GM21737 (cell line): ENCODE measurements at regions not wholly inside any gene's neighbourhood (a gene's known extent, or its start where the extent isn't known, plus 50 kb on each side); places are given as distances from the start of the nearest gene placed in this dataset.
"Not testable (repeated sequence)": the region's sequence is repeated elsewhere in the genome, so short reads cannot be mapped to it uniquely, and the experiment has no call there.

ENCODE experiments used
- ATAC-seq: cut with Tn5 transposase; IDR thresholded peaks from one replicate; pipeline ENCODE4 v1.9.1; 2021; ENCODE audit warnings: mild to moderate bottlenecking, moderate library complexity; ENCODE audit not compliant: unreplicated experiment

DNA sequence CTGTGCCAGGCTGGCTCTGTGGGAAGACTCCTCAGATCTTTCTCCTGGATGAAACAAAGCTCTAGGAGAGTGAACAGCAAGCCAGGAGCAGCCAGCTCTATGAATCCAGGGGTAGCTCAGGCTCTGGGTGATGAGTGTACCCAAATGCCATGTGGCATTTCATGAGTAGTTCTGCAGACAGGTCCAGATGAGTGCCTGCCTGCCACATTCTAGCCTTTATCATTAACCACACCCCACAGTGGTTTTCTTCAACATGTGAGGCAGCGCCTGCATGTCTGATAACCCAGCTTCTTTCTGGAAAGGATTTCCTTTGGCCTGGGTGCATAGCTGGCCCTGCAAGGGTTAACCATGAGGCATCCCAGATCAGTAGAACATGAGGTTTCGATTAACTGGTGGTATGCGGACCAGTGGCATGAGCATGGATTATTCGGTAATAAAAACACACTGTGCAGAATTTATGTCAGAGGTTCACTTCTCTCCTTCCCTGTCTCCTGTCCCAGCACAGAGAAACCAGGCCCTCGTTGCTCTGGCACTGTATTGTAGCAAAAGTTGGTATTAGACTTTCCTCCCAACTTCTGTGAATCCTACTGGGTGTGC is 381.9 kb upstream of the ZNF462 start:
- no peak for ATAC-seq

DNA sequence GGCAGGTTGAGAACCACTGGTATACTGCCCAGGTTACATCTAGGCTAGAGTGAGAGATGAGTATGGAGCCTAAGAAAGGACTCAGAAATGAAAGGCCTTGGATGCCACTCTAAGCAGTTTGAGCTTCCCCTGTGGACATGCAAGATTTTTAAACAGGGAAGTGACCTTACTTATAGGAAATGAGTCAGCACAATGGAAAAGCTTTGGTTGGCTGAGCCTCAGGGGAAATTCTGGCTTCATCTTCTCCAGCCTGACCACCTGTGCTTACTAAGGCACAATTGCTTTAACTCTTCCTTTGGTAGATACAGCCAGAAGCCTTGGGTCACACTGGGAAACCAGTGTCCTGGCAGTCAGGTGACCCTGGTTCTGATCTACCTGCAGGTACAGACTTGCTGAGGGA is 380.2 kb upstream of the ZNF462 start:
- no peak for ATAC-seq

DNA sequence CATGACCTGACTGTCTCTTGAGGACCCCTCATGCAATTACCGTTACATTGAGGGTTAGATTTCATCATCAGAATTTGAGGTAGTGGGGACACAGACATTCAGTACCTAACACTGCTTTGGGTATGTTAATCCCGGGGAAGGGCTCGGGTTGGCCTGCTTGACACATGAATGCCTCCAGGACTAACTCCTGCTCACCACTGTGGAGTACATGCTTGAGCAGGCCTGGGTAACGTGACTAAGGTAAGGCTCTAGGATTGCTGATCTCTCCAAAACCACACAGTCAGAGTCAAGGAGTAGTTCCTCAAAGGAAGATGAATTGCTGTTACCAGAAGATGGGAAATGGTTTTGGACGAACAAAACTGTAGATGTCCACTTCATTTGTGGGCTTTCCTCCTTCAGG is 376.3 kb upstream of the ZNF462 start:
- ATAC-seq, result no peak

DNA sequence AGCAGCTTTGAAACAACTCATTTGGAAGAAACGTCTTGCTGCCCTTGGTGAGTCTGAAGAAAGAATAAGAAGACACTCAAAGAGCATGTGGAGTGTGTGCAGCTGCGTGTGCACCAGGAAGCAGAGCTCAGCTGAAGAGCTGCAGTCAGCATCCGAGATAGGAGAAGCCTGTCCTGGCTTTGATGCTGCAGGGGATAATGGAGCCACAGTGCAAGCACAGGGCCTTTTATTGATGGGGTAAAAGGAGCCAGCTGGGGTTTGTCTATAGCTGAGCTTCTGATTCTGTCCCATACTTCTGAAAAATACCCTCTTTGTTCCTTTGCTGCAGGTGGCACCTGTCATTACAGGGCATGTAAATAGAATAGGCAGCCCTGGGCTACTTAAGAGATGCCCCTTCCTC is 375.7 kb upstream of the ZNF462 start:
- no peak for ATAC-seq

DNA sequence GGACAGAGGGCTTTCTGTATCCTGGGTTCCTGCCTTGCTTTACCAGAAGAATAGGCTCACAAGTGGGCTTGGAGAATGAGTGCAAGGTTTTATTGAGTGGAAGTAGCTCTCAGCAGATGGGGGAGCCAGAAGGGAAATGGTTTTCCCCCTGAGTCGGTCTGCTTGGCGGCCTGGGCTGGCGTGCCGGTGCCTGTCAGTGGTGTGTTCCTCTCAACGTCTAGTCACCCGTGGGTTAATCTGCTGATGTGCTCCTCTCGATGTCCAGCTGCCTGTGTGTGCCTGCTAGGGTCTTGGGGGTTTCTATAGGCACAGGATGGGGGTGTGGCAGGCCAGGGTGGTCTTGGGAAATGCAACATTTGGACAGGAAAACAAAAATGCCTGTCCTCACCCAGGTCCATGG is 370.8 kb upstream of the ZNF462 start:
- not testable (repeated sequence) for ATAC-seq

DNA sequence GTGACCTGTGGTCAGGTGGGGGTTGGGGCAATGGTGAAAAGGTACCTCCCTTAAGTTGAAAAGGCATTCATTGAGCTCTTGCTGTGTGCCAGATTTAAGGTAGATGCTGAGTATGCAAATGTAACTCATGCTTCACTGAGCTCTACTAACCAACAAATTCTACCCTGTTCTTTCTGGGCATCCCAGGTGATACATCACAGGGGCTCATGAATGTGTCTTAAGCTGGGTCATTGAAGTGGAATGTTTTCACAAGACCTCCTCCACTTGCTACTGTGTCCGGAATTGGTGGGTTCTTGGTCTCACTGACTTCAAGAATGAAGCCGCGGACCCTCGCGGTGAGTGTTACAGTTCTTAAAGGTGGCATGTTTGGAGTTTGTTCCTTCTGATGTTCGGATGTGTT is 362.8 kb upstream of the ZNF462 start:
- ATAC-seq, result no peak

DNA sequence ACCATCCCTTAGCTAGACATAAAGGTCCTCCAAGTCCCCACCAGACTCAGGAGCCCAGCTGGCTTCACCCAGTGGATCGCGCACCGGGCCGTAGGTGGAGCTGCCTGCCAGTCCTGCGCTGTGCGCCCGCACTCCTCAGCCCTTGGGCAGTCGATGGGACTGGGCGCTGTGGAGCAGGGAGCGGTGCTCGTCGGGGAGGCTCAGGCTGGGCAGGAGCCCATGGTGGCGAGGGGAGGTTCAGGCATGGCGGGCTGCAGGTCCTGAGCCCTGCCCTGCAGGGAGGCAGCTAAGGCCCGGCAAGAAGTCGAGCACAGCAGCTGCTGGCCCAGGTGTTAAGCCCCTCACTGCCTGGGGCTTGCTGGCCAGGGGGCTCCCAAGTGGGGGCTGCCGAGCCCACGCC is 361.8 kb upstream of the ZNF462 start:
- ATAC-seq, result not testable (repeated sequence)

DNA sequence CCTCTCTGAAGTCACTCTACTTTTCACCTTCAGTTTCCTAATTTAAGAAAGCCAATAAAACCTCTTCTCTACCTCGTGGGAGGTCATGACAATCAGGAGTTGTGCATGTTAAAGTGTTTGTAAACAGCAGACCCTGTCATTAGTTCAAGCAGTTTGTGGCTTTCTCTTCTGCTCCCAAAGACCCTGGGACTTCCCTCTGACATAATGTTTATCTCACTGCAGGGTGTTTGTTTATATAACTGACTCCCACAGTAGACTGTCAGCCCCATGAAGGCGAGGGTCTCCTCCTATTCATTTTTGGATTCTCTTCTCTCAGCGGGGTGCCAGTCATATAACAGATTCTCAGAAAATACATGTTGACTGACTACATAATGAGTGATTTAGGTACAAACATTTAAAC is 360.0 kb upstream of the ZNF462 start:
- ATAC-seq, result no peak

DNA sequence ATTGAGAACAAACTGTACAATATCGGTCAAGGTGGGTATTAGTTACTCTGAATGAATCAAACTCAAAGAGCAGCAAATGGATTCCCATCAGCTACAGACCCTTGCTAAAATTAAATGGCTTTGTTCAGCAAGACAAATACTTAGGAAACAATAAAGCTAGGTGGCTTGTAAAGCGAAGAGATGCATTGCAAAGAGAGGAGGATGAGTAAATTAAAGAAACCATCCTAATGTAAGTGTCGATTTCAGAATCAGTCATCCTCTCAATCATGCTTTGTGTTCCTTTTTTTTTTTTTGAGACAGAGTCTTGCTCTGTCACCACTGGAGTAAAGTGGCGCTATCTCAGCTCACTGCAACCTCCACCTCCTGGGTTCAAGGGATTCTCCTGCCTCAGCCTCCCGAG is 359.2 kb upstream of the ZNF462 start:
- ATAC-seq, result no peak

DNA sequence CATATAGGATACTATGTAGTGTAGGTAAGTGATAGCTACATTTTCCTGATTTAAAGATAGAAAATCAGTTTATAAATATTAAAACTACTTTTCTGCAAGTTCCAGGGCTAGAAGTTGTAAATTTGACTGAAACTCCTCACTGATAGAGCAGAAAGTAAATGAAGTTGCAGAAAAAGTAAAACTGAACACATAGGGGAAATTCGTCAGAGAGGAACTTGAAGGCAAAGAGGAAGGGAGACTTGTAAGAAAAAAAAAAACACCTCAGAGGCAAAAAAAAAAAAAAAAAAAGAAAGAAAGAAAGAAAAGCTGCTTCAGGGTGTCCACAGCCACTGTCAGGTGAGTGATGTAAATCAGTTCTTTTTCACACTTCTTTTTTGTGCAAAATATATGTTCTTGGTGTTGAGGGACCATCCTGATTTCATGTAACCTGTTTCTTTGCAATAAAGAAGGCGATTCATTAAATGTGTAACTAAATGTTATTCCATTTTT is 336.2 kb upstream of the ZNF462 start:
- ATAC-seq, result no peak

DNA sequence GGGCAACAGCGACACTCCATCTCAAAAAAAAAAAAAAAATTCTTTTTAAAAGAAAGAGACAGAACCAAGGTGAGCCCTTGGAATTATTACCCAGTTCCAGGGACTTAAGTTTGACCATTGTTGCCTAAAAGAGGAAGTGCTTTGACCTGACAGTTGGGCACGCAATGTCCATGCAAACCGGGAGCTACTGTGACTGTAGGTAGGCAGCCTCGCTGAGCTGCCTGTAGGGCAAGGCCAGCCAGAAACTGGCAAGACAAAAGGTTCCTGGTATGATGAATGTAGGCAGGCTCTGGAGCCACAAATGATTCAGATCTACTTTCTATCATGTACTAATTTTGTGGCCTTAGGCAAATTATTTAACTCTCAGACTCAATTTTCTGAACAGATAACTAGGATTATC is 334.8 kb upstream of the ZNF462 start:
- no peak for ATAC-seq

DNA sequence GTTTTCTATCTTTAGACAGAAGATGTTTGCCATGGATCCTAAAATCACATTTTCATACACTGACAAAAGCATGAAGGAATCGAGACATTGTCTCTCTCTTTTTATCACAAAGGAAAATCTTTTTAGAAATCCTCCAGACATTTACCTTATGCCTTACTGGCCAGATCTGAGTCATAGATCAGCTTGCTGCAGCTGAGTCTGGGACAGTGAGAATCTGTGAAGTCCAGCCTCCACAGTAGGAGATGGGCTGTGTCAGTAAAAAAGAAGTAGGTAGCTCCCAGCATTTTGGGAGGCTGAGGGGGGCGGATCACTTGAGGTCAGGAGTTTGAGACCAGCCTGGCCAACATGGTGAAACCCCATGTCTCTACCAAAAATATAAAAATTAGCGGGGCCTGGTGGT is 333.4 kb upstream of the ZNF462 start:
- ATAC-seq, result no peak

DNA sequence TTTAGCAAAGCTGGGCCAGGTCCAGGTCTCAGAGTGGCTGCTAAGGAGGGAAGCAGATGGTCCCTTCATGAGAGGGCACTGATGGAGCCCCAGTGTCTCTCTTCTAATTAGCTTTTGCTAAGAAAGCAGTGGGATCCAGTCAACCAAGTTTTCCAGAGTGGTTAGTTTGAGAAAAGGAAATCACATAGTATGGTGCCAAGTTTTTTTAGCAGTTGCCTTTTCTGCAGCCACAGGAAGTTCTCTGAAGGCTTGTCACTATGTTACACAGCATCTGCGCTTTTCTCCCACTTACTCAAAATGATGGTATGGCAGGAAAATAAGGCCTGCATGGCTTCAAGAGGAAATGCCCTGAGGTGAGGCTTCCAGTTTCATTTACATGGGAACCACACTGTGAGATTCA is 331.5 kb upstream of the ZNF462 start:
- no peak for ATAC-seq

DNA sequence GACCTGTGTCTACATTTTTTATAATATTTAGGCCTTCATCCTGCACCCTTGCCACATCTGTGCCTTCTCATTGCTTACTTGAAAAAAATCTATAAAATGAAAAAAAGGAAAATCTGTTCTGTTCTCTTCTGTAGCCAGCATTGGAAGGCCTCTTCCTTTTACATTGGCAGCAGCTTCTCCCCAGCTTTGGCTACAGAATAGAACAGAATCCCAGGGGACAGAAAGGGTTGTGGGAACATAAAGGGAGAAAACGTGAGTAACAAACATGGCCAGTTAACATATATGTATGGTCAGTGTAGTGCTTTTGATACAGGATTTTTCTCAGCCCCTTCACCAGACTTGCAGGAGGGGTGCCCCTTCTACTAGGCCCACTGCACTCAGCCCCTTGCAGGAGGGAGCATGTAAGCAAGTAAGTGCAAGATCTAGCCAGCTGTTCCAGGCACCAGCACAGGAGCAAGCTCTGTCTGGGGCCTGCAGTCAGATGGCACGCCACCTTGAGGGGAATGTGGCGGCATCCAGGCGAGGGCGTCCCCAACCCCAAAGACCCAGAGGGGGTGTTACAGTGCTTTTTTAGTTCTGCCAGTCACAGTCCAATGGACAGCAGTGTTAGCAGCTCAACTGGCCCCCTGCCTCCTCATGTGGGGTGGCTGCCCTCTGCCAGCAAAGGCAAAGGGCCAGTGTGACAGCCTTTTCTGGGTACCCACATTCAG is 330.5 kb upstream of the ZNF462 start:
- ATAC-seq, result no peak

DNA sequence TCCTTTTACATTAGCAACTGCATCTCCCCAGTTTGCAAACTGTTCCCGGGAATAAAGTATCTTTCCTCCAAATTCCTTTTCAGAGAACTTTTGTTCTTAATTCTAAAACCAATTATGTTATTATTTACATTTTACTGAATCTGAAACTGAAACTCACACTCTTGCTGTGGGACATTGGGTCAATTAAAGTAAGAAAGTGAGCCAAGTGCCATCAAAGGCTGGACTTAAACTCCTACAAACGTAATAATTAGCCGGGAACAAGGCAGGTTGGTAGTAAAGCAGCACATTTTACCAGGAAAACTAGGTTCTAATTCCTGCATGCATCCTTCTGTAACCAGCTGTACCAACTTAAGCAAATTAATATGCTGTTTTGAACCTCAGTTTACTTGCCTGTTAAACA is 328.2 kb upstream of the ZNF462 start:
- ATAC-seq, result no peak

DNA sequence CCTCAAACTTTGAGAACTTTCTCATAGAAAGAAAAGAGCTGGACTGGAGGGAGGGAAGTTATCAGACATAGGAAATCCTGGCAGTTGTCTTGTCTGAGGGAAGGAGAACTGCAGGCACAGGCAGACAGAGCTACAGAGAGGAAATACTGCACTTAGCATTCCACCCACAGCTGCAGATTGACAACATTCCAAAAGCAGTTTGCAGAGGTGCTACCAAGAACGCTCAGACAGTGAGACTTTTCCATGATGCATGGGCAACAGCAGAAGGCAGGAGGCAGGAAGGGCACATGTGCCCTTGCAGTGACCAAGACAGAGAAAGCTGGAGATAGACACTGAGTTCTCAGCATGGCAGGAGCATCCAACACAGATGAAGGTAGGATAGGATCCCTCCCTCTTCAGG is 327.5 kb upstream of the ZNF462 start:
- ATAC-seq, result no peak

DNA sequence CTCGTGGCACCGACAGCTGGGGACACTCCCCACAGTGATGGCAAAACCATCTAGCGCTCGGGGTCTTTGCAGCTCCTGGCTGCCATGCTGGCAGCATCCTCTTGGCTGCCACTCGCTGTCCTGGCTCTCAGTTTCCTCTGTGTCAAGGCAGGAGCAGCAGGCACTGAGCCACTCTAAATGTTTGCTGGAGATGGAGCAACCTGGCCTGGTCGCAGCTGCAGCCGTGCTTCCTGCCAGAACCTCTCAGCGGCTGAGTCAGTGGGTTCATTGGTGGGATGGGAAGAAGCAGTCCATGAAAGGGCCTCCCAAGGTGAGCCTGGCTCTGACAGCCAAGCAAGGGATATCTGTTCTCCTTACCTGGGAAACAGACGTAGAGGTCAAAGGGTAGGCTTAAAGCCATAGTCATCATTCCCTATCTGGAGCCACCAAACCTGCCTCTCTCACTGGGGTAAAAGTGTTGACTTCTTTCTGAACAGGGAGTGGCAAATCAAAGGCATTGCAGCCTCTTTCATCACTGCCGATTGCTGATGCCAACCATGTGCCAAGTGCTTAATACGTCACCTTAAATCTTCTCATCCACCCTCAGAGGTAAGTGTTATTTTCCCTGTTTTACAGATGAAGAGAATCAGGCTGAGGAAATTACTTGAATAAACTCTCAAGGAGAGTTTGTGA is 304.8 kb upstream of the ZNF462 start:
- ATAC-seq, result no peak

DNA sequence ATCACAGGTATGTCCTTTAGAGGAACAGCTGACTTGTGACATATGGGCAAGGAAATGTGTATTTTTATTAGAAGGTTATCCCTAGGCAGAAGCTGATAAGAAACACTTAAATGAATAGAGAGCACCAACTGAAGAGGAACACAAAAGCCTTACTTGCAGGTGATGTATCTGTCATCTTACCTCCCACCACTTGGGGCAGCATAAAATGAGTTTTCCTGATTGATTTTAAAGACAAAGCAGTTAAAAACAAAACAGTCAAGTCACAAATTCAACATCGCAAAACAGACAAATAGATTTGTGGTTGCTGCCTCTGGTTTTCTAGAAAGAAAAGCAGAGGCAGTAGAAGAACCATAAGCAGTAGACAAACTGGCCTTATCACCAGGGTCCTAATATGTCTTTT is 302.4 kb upstream of the ZNF462 start:
- ATAC-seq, result no peak

DNA sequence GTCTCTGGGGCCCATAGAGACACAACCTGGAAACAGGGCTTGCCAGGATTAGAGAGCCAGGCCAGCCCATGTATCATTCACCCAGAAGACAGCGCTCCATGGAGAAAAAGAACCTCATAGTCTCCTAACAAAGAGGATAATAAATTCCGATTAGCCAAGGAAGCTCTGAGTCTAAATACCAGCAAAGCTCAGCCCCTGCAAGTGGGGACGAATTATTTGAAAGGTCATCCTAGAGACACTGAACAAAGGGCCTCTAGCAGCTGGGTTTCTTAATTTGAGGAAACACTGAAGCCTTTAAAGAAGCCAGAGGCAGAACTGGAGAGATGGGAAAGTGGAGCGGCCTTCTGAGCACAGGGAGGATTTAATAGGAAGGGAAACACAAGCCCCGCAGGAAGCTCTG is 287.1 kb upstream of the ZNF462 start:
- no peak for ATAC-seq

DNA sequence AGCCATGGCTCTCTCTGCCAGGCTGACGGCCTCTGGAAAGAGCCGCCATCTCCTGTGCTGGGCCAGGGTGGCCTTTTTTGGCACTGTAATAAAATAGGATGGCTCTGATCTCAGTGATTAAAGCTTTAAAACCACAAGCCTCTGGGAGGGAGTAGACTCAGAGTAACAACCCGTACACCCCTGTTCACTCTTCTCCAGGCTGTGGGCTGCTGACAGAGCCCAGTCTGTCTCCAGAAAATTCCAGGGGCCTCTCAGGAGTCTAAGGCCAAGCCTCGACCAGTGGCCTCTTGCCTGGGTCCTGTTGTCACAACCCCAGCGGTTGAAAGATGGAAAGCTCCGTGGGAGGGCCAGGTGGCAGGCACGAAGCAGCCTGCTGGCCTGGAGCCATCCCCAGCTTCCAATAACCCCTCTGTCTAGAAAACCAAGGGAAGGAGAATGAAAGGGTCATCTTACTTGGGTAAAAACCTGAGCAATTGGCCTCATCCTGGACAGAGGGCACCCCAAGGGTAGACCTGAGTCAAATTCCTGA is 286.7 kb upstream of the ZNF462 start:
- ATAC-seq, result no peak

DNA sequence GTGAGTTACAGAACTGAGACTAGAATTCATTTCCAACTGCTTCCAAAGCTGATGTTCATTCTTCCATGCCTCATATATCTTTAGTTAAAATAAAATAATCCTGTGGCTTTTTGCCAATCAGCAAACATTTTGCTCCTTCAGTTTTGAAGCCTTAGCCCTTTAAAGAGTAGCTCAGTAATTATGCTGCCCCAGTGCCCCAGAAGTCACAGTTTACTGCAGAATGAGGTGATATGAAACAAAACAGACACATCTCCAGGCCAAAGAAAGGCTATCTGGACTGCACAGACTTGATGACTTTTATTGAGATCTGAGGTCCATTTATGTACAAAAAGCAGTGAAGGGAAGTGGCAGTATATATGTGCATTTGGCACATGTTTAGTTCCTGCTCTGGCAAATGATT is 285.8 kb upstream of the ZNF462 start:
- no peak for ATAC-seq

DNA sequence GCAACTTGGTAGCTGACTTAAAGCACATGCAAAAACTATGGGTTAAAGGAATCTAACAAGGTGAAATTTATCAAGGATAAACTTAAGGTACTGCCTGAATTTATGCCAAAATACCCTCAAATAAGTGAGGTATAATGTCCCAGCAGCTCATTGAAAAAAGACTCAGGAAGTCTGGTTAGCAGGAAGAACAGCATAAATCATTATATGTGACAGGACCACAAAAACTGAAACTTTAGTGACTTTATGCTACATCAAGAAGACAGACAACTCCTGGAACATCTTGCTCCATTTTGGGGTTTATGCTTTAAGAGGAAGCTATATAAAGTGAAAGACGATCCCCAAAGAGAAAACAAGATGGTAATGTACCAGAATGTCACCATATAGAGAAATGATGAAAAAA is 282.4 kb upstream of the ZNF462 start:
- ATAC-seq, result no peak
